ENCODE measurements at regions not wholly inside any gene's neighbourhood (a gene's known extent, or its start where the extent isn't known, plus 50 kb on each side); places are given as distances from the start of the nearest gene placed in this dataset.

DNA sequence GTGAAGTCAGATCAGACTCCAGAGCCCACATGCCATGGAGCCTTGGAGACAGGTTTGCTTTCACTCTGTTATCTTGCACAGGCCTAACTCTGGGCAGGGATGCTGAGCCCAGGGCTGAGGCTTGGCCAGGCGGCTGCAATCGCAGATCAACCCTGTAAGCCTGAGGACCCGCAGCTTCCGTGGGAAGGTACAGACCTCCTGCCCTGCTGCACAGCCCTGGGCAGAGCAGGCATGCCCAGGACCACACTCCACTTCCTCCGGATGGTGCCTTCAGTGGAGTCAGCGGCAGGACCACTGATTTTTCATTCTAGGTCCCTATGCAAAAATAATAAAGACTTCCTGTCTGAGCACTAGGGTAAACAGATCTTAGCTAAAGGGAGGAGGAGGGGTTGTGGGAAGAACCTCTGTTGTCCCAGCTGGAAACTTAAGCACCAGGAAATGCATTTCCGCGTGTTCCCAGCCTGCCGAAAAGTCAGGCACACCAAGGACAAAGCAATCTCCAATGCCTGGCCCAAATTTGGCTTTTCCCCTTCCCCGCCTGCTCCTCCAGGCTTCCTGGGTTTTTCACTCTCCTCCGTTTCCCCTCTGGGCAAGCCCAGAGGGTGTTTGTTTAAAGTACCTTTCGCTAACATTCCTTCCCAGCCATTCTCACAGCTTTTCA is 87.3 kb downstream of the KCTD15 start:
- TF ChIP-seq POLR2A (IDR thresholded peaks at IDR 0.05) (no peak), EP300 (IDR thresholded peaks at IDR 0.05) (no peak)
- TF ChIP-seq, protein P1, sequence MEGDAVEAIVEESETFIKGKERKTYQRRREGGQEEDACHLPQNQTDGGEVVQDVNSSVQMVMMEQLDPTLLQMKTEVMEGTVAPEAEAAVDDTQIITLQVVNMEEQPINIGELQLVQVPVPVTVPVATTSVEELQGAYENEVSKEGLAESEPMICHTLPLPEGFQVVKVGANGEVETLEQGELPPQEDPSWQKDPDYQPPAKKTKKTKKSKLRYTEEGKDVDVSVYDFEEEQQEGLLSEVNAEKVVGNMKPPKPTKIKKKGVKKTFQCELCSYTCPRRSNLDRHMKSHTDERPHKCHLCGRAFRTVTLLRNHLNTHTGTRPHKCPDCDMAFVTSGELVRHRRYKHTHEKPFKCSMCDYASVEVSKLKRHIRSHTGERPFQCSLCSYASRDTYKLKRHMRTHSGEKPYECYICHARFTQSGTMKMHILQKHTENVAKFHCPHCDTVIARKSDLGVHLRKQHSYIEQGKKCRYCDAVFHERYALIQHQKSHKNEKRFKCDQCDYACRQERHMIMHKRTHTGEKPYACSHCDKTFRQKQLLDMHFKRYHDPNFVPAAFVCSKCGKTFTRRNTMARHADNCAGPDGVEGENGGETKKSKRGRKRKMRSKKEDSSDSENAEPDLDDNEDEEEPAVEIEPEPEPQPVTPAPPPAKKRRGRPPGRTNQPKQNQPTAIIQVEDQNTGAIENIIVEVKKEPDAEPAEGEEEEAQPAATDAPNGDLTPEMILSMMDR (IDR thresholded peaks at IDR 0.05): no peak
